GM12864 (cell line): ENCODE measurements at regions not wholly inside any gene's neighbourhood (a gene's known extent, or its start where the extent isn't known, plus 50 kb on each side); places are given as distances from the start of the nearest gene placed in this dataset.

ENCODE experiments used
- DNase-seq: peaks from one replicate; pipeline ENCODE4 v3.0.0-alpha.2; 2011; ENCODE audit warnings: low read depth
- H3K4me3 ChIP-seq: 2 replicates; pipeline ENCODE4 v1.5.1; 2011; ENCODE audit warnings: mild to moderate bottlenecking, low read depth, low read length, control low read depth
- TF ChIP-seq, protein P1 (sequence below): IDR thresholded peaks from 2 replicates; pipeline ENCODE4 v1.5.1; 2011; ENCODE audit warnings: low read depth, mild to moderate bottlenecking, moderate library complexity, low read length, control low read depth, inconsistent platforms; ENCODE audit errors: missing control alignments

- TF ChIP-seq, protein P1, sequence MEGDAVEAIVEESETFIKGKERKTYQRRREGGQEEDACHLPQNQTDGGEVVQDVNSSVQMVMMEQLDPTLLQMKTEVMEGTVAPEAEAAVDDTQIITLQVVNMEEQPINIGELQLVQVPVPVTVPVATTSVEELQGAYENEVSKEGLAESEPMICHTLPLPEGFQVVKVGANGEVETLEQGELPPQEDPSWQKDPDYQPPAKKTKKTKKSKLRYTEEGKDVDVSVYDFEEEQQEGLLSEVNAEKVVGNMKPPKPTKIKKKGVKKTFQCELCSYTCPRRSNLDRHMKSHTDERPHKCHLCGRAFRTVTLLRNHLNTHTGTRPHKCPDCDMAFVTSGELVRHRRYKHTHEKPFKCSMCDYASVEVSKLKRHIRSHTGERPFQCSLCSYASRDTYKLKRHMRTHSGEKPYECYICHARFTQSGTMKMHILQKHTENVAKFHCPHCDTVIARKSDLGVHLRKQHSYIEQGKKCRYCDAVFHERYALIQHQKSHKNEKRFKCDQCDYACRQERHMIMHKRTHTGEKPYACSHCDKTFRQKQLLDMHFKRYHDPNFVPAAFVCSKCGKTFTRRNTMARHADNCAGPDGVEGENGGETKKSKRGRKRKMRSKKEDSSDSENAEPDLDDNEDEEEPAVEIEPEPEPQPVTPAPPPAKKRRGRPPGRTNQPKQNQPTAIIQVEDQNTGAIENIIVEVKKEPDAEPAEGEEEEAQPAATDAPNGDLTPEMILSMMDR, result no peak
- DNase-seq, result no peak
- no peak overlapping the region for H3K4me3 ChIP-seq
These were observed 117.4 kb downstream of the DMRTA2 start for GRCh38 chr1:50305808-50306207.

DNA sequence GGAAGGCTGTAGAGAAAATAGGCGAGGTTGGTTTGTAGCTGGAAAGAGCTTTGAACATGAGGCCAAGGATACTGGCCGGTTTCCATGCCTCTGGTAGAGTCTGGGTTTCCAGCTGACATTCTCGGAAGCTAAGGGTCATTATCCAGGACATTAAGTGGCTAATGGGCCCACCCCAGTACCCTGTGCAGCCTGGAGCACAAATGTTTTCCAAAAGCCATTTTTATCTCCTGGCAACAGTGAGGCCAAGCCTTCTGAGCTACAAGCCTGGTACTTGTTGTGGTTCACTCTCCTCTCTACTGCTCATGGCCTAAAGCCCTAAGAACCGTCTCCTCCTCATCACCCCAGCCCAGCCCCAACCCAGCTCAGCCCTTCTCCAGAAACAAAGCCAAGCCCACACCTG, 122.9 kb downstream of the DMRTA2 start:
- DNase-seq, result no peak
- TF ChIP-seq, protein P1, result no peak
- no peak overlapping the region for H3K4me3 ChIP-seq

GRCh38 chr1:50295566-50295965, 127.7 kb downstream of the DMRTA2 start:
- no peak overlapping the region for H3K4me3 ChIP-seq
- no peak for DNase-seq
- TF ChIP-seq, protein P1, result no peak

- no peak for DNase-seq
- TF ChIP-seq, protein P1, result no peak
- no peak overlapping the region for H3K4me3 ChIP-seq
These were observed 131.0 kb downstream of the DMRTA2 start for GRCh38 chr1:50292276-50292675.

DNA sequence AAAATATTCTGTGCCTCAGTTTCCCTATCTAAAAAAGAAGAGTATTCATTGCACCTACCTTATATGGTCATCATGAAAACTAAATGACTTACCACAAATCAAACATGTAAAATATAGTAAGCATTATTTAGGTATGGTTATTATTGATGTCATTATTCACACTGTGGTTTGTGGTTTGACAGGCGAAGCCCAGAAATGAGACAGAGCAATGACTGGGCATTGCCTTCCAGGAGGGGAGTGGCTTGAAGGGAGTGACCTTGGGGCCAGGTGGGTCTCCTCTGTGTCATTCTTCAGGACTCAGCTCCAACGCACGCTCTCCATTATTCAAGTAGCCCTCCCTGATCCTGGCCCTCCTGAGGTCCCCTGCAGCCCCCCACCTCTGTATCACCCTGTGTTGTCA, 133.7 kb downstream of the DMRTA2 start:
- TF ChIP-seq, protein P1, result no peak
- no peak overlapping the region for H3K4me3 ChIP-seq
- no peak for DNase-seq

DNA sequence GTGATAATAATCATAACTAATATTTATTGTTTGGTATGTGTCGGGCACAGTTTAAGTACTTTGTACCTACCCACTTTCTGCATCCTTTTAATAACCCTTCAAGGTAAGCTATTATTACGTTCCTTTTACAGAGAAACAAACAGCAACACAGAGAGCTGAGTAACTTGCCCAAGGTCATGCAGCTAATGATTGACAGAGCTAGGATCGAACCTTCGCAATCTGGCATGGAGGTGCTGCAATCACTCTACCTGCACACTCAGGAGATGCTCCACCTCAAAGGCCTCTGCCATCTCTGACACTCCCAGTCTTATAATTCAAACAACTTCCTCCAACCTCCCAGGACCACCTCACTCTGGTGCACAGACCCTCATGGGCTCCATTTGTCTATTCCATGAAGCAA, 137.2 kb downstream of the DMRTA2 start:
- DNase-seq, result no peak
- TF ChIP-seq, protein P1, result no peak
- no peak overlapping the region for H3K4me3 ChIP-seq

- DNase-seq, result no peak
- TF ChIP-seq, protein P1, result no peak
- no peak overlapping the region for H3K4me3 ChIP-seq
These were observed 143.5 kb downstream of the DMRTA2 start for GRCh38 chr1:50279622-50280330.
